Right cardiac atrium (tissue), 5 donors: ENCODE measurements at regions not wholly inside any gene's neighbourhood (a gene's known extent, or its start where the extent isn't known, plus 50 kb on each side); places are given as distances from the start of the nearest gene placed in this dataset.
A peak's percentile ranks its signal among the peaks of the same experiment; 100 is the strongest.

ENCODE experiments used
- ATAC-seq, 2 donors: fragments of 200-7000 bp; cut with Tn5 transposase; one replicate each; pipeline versions ENCODE4 v1.8.0 to v1.9.1; 2020; ENCODE audit warnings: moderate library complexity in 2 of 2, mild to moderate bottlenecking in 1 of 2
- DNase-seq, 3 donors: peaks; one replicate each; pipeline ENCODE4 v3.0.0-alpha.2; 2020
- H3K27ac ChIP-seq: one replicate; pipeline ENCODE4 v1.5.1; 2013; ENCODE audit warnings: mild to moderate bottlenecking, low read length, control low read depth, moderate library complexity
- H3K27me3 ChIP-seq: one replicate; pipeline ENCODE4 v1.6.1; 2013; ENCODE audit not compliant: control insufficient read depth, insufficient read depth
- H3K4me1 ChIP-seq: one replicate; pipeline ENCODE4 v1.6.1; 2013; ENCODE audit warnings: low read length; ENCODE audit not compliant: control insufficient read depth, insufficient read depth
- H3K4me3 ChIP-seq: one replicate; pipeline ENCODE4 v1.5.1; 2013; ENCODE audit warnings: low read length, control low read depth
- H3K9me3 ChIP-seq: one replicate; pipeline ENCODE4 v1.6.1; 2013; ENCODE audit warnings: low read length; ENCODE audit not compliant: control insufficient read depth
- WGBS: extraction: QIAGEN DNeasy Blood & Tissue Kit; methylation state at CpG from one replicate; pipeline ENCODE4 v1.1.7; 2013; 5-methylcytosine and 5-hydroxymethylcytosine counted together
- intact Hi-C, 4 donors: fragments of 100-400 bp; cut with DNase I; formaldehyde crosslinking; loops; one replicate each; pipeline versions ENCODE4 v1.11.0 to v1.14.0; 2022 to 2023
- donor health status: healthy with polysubstance abuse.
- donor health status: DM: no; HTN: yes; CAD: no.
- donor health status: DM: no; HTN: no; CAD: no.
- donor health status: DM: no; HTN: yes; CAD: no; lungs with severe emphysema.
- donor health status: DM: yes; HTN: yes; CAD: no.

DNA sequence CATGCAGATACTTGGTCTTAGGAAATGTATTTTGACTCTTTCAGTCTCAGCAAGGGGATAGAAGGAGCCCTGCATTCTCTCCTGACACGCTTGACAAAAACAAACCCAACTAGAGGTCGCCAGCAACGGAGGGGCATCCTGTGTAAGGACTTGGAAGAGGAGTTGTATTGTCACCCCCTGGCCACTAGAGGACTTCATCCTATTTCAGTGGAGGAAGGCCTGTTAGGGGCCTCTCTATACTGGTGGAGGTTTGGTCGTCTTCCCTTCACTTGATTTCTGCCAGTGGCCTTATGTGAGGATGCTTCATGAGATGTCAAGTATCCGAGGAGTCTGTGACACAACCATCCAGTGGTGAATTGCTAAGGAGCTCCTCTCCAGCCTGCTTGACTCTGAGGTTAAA, 122.8 kb upstream of the STC2 start:
- intact Hi-C loops, result no loop called here
- no peak overlapping the region for H3K4me3 ChIP-seq
- no peaks in the 10 kb centered on the region for H3K27me3 ChIP-seq
- no peak for ATAC-seq
- peak in 1 of 3 donors; percentile 37 for DNase-seq
- H3K27ac ChIP-seq, result peak overlapping the region; percentile 60
- WGBS, result 72% methylated on average over 5 of the region's 5 CpGs
- no peaks in the 10 kb centered on the region for H3K9me3 ChIP-seq
- H3K4me1 ChIP-seq, result peaks cover 9% of the 10 kb centered on the region

DNA sequence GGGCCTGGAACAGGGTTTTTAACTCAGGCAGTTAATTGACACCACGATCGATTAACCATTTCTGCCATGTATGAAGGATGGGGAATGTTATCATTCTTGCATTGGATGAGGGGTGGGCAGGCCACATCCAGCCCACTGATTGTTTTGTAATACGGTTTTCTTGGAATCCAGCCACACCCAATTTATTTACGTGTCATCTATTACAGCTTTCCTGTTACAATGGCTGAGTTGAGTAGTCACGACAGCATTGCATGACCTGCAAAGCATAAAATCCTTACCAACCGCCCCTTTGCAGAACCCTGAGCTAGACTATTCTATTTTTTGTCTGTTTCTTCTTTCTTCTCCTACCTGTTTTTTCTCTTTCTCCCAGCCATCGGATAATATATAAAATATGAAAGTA, 122.0 kb upstream of the STC2 start:
- DNase-seq (no peak), ATAC-seq (no peak)
- WGBS, result 75% methylated on average over 7 of the region's 7 CpGs
- Histone ChIP-seq H3K4me3 (no peak overlapping the region), H3K4me1 (peaks cover 9% of the 10 kb centered on the region), H3K27me3 (no peaks in the 10 kb centered on the region), H3K27ac (no peak overlapping the region), H3K9me3 (no peaks in the 10 kb centered on the region)
- intact Hi-C loops, result no loop called here

DNA sequence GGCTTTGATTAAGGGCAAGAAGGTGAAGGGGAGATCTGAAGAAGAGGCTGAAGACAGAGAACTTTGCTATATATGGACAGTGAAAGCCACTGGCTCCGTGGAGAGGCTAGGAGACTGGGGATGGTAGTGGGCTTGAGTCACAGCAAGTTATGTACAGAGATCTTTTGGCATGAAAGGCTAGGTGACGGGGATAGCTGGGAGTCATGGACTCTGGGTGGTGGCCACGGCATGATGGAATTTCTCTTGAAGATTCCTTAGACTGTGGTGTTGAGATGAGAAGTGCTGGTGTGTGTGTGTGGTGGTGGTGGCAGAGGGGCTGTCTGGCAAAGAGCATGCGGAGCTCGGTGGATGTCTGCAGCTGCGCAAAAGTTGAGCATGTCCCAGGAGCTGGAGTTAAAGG, 120.6 kb upstream of the STC2 start:
- H3K27me3 ChIP-seq, result no peaks in the 10 kb centered on the region
- WGBS, result 85% methylated on average over 6 of the region's 6 CpGs
- ATAC-seq, result no peak
- intact Hi-C loops, result loop anchor here in 1 of 4 donors (10.0 kb wide), 1 partner anchor 114 kb away; no protein-coding TSS in a partner anchor
- H3K9me3 ChIP-seq, result no peaks in the 10 kb centered on the region
- no peak overlapping the region for H3K4me3 ChIP-seq
- no peak for DNase-seq
- H3K27ac ChIP-seq, result no peak overlapping the region
- peaks cover 9% of the 10 kb centered on the region for H3K4me1 ChIP-seq

DNA sequence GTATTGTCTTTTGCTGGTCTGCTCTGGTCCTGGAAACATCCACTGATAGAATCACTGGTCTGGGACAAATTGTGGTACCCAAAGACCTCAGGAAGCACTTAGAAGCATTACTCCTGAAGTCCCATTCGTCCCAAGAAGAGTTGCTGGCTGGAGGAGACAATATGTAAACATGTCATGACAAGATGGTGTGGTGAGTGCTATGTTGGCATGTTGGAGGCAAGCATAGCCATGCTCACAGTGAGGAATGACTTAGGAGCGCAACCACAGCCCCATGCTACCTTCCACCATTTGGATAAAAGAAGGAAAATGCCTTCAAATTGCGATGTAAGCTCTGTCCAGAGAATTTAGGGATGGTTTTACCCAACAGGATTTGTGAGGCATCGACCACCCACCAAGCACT, 115.8 kb upstream of the STC2 start:
- no peak overlapping the region for H3K4me3 ChIP-seq
- H3K27ac ChIP-seq, result no peak overlapping the region
- DNase-seq, result no peak
- no peaks in the 10 kb centered on the region for H3K9me3 ChIP-seq
- intact Hi-C loops, result loop anchor here in 1 of 4 donors (10.0 kb wide), 1 partner anchor 109 kb away; no protein-coding TSS in a partner anchor
- no peaks in the 10 kb centered on the region for H3K27me3 ChIP-seq
- ATAC-seq, result no peak
- 82% methylated on average over 4 of the region's 4 CpGs for WGBS
- H3K4me1 ChIP-seq, result no peaks in the 10 kb centered on the region

DNA sequence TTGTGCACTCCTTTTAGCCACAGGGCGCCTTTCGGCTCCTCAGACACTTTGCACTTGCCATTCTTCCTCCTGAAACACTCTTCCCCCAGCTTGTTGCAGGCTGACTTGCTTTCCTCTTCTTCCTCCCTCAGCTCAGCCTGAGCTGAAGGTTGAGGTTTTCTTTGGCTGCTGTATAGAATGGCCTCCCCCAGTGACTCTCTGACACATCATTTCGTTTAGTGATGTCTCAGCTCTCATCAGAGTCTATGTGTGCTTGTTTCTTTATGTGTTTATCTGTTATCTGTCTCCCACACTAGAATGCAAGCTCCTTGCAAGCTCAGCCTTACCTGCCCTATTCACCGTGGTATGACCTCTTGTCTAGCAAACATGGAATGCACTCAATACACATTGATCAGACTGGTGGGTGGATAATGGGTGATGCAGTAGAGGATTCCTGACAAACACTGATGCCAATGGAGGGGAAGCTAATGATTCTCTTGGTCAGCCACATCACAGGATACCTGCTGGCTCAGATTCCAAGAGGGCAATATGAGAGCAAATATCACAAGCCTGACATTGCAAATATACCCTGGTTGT, 112.9 kb upstream of the STC2 start:
- H3K27me3 ChIP-seq, result no peaks in the 10 kb centered on the region
- H3K27ac ChIP-seq, result no peak overlapping the region
- WGBS, result 64% methylated on average over 4 of the region's 4 CpGs
- H3K4me3 ChIP-seq, result no peak overlapping the region
- no peaks in the 10 kb centered on the region for H3K4me1 ChIP-seq
- no peaks in the 10 kb centered on the region for H3K9me3 ChIP-seq
- ATAC-seq (no peak), DNase-seq (no peak)
- intact Hi-C loops, result loop anchor here in 1 of 4 donors (10.0 kb wide), 1 partner anchor 106 kb away; no protein-coding TSS in a partner anchor

DNA sequence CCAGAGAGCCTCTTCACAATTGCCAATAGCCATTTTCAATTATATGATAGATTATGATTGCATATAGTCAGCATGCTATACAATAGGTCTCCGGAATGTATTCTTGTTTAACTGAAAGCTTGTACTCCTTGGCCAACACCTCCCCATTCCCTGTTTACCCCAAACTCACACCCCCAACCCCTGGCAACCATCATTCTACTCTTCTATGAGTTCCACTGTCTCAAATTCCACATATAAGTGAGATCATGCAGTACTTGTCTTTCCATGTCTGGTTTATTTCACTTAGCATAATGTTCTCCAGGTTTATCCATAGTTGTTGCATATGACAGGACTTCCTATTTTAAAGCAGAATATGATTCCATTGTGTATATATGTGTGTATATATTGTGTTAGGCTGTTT, 110.7 kb upstream of the STC2 start:
- WGBS, result 86% methylated on average over 1 of the region's 1 CpG
- intact Hi-C loops, result no loop called here
- no peak for ATAC-seq

DNA sequence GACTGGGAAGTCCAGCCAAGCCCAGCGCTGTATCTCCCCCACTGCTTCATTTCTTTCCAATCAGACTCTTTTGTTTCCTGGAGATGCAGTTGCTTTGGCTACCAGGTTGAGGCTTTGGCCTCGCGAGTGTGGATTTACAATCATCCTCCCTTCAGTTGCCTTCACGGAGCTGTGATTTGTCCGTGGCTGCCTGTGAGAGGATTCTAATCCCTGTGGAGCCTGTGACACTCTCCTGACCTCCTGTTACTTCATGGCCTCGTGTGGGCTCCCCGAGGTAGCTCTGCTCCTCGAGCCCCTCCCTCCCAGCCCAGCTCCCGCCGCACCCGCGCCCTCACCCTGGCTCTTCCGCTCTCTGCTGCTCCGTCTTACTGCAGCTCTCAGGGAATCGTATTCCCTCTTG, 107.2 kb upstream of the STC2 start:
- ATAC-seq (peak; percentile 51 to 73), DNase-seq (peak in 2 of 3 donors; percentile 23 to 65)
- Histone ChIP-seq H3K4me1 (no peaks in the 10 kb centered on the region), H3K9me3 (no peaks in the 10 kb centered on the region), H3K4me3 (no peak overlapping the region), H3K27ac (no peak overlapping the region), H3K27me3 (no peaks in the 10 kb centered on the region)
- WGBS, result 41% methylated on average over 15 of the region's 15 CpGs
- intact Hi-C loops, result no loop called here

More for the DNA sequence above, 110.7 kb upstream of the STC2 start:
- no peaks in the 10 kb centered on the region for H3K4me1 ChIP-seq
- no peak for DNase-seq
- no peak overlapping the region for H3K27ac ChIP-seq
- no peaks in the 10 kb centered on the region for H3K9me3 ChIP-seq
- H3K27me3 ChIP-seq, result no peaks in the 10 kb centered on the region
- H3K4me3 ChIP-seq, result no peak overlapping the region

DNA sequence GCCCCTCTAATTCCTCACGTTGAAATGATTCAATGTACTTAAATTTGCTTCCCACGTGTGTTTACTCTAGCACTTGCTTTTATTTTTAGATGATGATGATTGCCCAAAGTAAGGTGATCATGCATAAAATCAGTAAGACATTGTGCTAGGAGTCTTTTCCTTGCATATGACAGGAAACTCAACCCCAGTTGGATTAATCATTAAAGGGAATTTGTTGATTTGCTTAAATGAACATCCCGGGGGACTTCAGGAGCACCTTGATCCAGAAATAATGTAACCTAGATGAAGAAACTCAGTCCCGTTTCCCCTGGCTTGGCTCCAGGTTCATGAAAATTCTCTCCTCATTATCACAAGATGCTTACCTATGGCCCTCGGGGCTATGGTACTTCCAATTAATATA, 106.1 kb upstream of the STC2 start:
- WGBS, result 87% methylated on average over 5 of the region's 5 CpGs
- intact Hi-C loops, result no loop called here

DNA sequence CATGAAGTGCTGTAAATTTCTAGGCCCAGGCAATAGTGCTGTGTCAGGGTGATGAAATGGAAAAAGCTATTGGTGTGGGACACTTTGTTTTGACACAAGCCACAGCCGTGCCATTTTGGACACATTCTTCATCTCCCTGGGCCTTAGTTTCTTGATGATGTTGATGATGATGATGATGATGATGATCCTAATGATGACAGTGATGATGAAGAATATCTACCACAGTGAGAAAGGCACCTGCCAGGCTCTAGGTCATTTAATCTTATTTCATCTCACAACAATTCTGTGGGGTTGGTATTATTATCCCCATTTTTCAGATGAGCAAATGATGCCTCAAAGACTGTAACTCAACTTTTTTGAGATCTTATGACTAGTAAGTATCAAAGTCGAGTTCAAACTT, 102.2 kb upstream of the STC2 start:
- ATAC-seq (no peak), DNase-seq (no peak)
- intact Hi-C loops, result no loop called here
- 81% methylated on average over 2 of the region's 2 CpGs for WGBS
- Histone ChIP-seq H3K27ac (no peak overlapping the region), H3K27me3 (no peaks in the 10 kb centered on the region), H3K4me3 (no peak overlapping the region), H3K9me3 (no peaks in the 10 kb centered on the region), H3K4me1 (no peaks in the 10 kb centered on the region)

More for the DNA sequence above, 106.1 kb upstream of the STC2 start:
- ATAC-seq (no peak), DNase-seq (no peak)
- H3K4me1 ChIP-seq, result no peaks in the 10 kb centered on the region
- H3K27me3 ChIP-seq, result no peaks in the 10 kb centered on the region
- no peak overlapping the region for H3K4me3 ChIP-seq
- no peak overlapping the region for H3K27ac ChIP-seq
- H3K9me3 ChIP-seq, result no peaks in the 10 kb centered on the region

DNA sequence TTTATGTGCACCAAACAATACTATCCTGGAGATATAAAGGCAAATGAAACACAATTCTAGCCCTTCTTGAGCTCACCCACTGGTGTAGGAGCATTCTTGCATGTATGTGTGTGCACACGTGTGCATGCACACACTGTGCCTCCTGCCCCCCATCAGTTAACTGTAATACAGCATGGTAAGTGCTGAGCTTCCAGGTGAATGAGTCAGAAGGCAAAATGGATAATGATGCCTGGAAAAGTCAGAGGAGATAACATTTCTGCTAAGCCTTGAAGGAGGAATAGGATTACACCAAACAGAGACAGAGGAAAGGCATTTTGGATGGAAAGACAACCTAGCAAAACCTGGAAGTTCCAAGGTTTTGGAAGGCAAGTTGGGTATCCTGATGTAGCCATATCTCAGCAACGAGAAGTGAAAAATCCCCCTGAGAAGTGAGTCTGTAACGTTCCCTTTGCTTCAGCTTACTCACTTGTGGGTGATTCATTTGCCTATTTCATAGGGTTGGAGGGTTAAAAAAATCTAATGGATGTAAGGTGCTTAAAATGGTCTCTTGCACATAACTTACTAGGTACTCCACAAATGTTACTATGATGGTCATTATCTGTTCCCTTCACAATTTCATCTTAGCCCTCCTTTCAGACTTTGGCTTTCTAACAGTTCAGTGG, 101.4 kb upstream of the STC2 start:
- Histone ChIP-seq H3K27ac (no peak overlapping the region), H3K27me3 (no peaks in the 10 kb centered on the region), H3K9me3 (no peaks in the 10 kb centered on the region), H3K4me1 (no peaks in the 10 kb centered on the region), H3K4me3 (no peak overlapping the region)
- 84% methylated on average over 3 of the region's 3 CpGs for WGBS
- no peak for ATAC-seq
- DNase-seq, result no peak
- intact Hi-C loops, result no loop called here

DNA sequence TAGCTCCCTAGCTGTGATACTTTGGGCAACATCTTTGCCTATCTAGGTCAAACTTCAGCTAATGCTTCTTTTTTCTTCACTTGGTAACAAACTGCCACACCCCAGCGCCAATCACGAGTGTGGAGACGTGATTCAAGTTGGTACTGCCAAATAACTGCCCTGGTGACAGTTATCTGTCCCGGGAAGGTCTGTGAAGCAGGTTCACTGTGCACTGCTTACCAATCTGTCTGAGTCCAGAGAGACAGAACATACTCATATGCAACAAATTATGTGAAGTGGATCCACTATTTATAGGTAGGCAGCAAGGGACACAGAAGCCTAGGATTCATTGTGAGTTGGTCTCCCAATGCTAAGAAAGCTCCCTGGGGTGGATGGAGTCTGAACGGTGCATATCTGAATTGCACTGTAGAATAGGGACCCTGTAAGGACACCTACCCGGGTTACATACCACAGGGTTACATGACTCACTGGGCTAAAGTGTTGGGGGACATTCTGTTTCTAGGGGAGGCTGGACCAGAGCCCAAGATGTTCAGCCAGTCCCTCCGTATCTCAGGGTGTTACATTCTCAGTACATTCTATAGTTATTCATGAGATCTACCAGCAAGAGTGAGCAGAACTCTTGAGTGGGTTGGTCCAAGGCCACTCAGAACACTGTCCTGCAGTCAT, 95.4 kb upstream of the STC2 start:
- intact Hi-C loops, result no loop called here
- ATAC-seq (peak; percentile 71 to 90), DNase-seq (no peak)
- 59% methylated on average over 7 of the region's 7 CpGs for WGBS
- H3K4me1 ChIP-seq, result no peaks in the 10 kb centered on the region
- H3K9me3 ChIP-seq, result no peaks in the 10 kb centered on the region
- no peaks in the 10 kb centered on the region for H3K27me3 ChIP-seq
- no peak overlapping the region for H3K4me3 ChIP-seq
- peak overlapping the region; percentile 75 for H3K27ac ChIP-seq
